MCF 10A (cell line): ENCODE measurements at regions not wholly inside any gene's neighbourhood (a gene's known extent, or its start where the extent isn't known, plus 50 kb on each side); places are given as distances from the start of the nearest gene placed in this dataset.

Experiments used
- BruUV-seq: library from RNA; stranded (reverse); fragments of 400-500 nt; replicated peaks from 2 replicates; lab custom pipeline; 2021; lab: Mats Ljungman, UMichigan
- CTCF ChIA-PET: fragments of 300-600 bp; sonication (Branson Sonifier 250); formaldehyde crosslinking; extraction: SDS; loops from one replicate; lab custom pipeline; 2021; ENCODE audit warnings: antibody characterized with exemption, inconsistent platforms; lab: Yijun Ruan, JAX
- POLR2A ChIA-PET: fragments of 300-600, 350-650 bp; sonication (Branson Sonifier 250); formaldehyde crosslinking; extraction: SDS; loops from one replicate; lab custom pipeline; 2020; ENCODE audit warnings: antibody characterized with exemption, inconsistent platforms; lab: Yijun Ruan, JAX
- DNase-seq: peaks from one replicate; pipeline ENCODE4 v3.0.0-alpha.2; 2018; ENCODE audit not compliant: unreplicated experiment
- H3K27ac Mint-ChIP-seq: one replicate; pipeline ENCODE4 v1.8.0; 2022; ENCODE audit warnings: mild to moderate bottlenecking, low read depth, mixed read lengths; ENCODE audit not compliant: unreplicated experiment
- H3K27me3 Mint-ChIP-seq: one replicate; pipeline ENCODE4 v1.8.0; 2022; ENCODE audit warnings: mixed read lengths; ENCODE audit not compliant: insufficient read depth, unreplicated experiment
- H3K36me3 Mint-ChIP-seq: one replicate; pipeline ENCODE4 v1.8.0; 2022; ENCODE audit warnings: mild to moderate bottlenecking, moderate library complexity, mixed read lengths; ENCODE audit not compliant: insufficient read depth, unreplicated experiment
- H3K4me1 Mint-ChIP-seq: one replicate; pipeline ENCODE4 v1.8.0; 2022; ENCODE audit warnings: mixed read lengths; ENCODE audit not compliant: insufficient read depth, unreplicated experiment
- H3K4me3 Mint-ChIP-seq: one replicate; pipeline ENCODE4 v1.8.0; 2022; ENCODE audit warnings: mild to moderate bottlenecking, moderate library complexity, mixed read lengths; ENCODE audit not compliant: unreplicated experiment
- H3K9me3 Mint-ChIP-seq: one replicate; pipeline ENCODE4 v1.8.0; 2022; ENCODE audit warnings: mixed read lengths; ENCODE audit not compliant: unreplicated experiment
- intact Hi-C: fragments of 100-400 bp; cut with micrococcal nuclease; formaldehyde crosslinking; loops from 2 replicates; pipeline ENCODE4 v1.14.1; 2022
- TF ChIP-seq, protein P1 (sequence below): fragments of 200-600 bp; IDR thresholded peaks from one replicate; pipeline ENCODE4 v1.8.0; 2022; ENCODE audit warnings: antibody characterized with exemption, mild to moderate bottlenecking; ENCODE audit not compliant: unreplicated experiment

DNA sequence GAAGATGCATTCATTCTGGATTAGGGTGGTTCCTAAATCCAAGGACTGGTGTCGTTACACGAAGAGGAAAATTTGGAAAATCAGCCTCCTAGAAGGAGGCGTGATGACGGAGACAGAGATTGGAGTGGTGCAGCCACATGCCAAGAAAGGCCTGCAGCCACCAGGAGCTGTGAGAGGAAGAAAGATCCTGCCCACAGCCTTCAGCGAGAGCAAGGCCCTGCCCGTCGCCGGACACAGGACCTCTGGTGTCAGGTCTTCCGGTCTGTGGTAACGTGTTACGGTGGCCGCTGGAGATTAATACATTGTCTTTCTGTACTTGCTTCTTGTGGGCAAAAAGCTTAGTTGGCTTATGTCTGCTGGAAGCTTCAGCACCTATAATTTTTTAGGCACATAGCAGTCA is 1045.8 kb downstream of the BRD1 start:
- intact Hi-C loops: no loop called here
- H3K36me3 Mint-ChIP-seq: no peaks in the 10 kb centered on the region
- H3K27me3 Mint-ChIP-seq: no peaks in the 10 kb centered on the region
- no peak overlapping the region for H3K27ac Mint-ChIP-seq
- no TSS peak for BruUV-seq
- TF ChIP-seq, protein P1, sequence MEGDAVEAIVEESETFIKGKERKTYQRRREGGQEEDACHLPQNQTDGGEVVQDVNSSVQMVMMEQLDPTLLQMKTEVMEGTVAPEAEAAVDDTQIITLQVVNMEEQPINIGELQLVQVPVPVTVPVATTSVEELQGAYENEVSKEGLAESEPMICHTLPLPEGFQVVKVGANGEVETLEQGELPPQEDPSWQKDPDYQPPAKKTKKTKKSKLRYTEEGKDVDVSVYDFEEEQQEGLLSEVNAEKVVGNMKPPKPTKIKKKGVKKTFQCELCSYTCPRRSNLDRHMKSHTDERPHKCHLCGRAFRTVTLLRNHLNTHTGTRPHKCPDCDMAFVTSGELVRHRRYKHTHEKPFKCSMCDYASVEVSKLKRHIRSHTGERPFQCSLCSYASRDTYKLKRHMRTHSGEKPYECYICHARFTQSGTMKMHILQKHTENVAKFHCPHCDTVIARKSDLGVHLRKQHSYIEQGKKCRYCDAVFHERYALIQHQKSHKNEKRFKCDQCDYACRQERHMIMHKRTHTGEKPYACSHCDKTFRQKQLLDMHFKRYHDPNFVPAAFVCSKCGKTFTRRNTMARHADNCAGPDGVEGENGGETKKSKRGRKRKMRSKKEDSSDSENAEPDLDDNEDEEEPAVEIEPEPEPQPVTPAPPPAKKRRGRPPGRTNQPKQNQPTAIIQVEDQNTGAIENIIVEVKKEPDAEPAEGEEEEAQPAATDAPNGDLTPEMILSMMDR: no peak
- ChIA-PET POLR2A (no interaction called here), CTCF (no interaction called here)
- peaks cover 20% of the 10 kb centered on the region for H3K9me3 Mint-ChIP-seq
- no peak overlapping the region for H3K4me3 Mint-ChIP-seq
- H3K4me1 Mint-ChIP-seq: no peaks in the 10 kb centered on the region
- DNase-seq: no peak

DNA sequence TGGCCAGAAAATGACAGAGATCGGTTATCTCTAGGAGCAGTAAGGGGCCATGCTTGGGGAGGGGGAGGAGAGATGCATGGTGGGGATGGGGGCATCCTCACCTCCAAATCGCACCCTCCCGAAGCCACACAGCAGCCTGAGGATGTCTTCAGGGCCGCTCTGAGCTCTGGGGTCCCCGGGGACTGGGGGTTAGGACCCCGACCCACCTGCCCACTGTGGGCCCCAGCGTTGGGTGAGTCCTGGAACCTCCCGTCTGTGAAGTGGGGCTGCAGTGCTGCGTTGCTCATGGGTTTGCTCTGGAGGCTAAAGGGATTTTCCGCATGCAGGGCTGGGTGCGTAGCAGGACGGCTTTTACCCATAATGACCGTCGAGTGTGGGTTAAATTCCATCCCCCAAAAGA is 1046.3 kb downstream of the BRD1 start:
- CTCF ChIA-PET: no interaction called here
- Mint-ChIP-seq H3K27me3 (no peaks in the 10 kb centered on the region), H3K4me3 (no peak overlapping the region), H3K9me3 (peaks cover 20% of the 10 kb centered on the region), H3K4me1 (no peaks in the 10 kb centered on the region), H3K36me3 (no peaks in the 10 kb centered on the region), H3K27ac (no peak overlapping the region)
- POLR2A ChIA-PET: no interaction called here
- intact Hi-C loops: no loop called here
- no TSS peak for BruUV-seq
- no peak for DNase-seq
- TF ChIP-seq, protein P1: no peak

DNA sequence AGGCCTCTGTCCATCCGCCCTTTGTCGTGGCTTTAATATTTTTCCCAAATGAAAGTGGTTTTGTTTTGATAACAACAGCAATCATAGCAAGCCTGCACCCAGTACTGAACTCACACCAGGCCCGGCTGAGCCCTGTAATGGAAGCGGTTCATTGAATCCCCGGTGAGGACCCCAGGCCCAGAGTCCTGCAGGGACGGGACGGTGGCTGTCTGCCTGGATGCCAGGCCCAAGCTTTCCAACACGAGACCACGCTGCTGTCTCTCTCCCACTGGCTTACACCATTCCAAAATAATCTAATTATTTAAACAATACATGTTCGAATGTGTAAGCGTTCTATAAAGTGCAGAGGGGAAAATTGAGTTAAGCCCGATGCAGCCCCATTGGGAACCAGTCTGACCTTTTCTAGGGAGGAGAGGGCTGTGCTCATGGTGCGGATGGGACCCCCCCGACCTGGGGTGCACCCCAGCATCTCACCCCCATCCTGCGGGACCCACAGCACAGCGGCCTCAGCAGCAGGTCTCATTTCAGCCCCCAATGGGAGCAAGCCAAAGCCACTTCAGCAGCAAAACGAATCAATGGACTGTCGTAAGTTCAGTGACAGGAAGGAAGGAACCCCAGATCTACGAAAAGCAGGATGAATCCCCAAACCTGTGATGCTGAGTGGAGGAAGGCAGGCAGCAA is 1046.9 kb downstream of the BRD1 start:
- Mint-ChIP-seq H3K9me3 (peaks cover 26% of the 10 kb centered on the region), H3K36me3 (no peaks in the 10 kb centered on the region), H3K27me3 (no peaks in the 10 kb centered on the region), H3K27ac (no peak overlapping the region), H3K4me1 (no peaks in the 10 kb centered on the region), H3K4me3 (no peak overlapping the region)
- no peak for DNase-seq
- no TSS peak for BruUV-seq
- TF ChIP-seq, protein P1: no peak
- ChIA-PET POLR2A (no interaction called here), CTCF (no interaction called here)
- intact Hi-C loops: no loop called here

GRCh38 chr22:48779661-48780596 is 1047.7 kb downstream of the BRD1 start:
- TF ChIP-seq, protein P1: no peak
- POLR2A ChIA-PET: no interaction called here
- no peaks in the 10 kb centered on the region for H3K27me3 Mint-ChIP-seq

More at GRCh38 chr22:48779661-48780596, 1047.7 kb downstream of the BRD1 start:
- Mint-ChIP-seq H3K4me3 (no peak overlapping the region), H3K36me3 (no peaks in the 10 kb centered on the region), H3K4me1 (no peaks in the 10 kb centered on the region), H3K9me3 (peaks cover 32% of the 10 kb centered on the region), H3K27ac (no peak overlapping the region)
- intact Hi-C loops: no loop called here
- CTCF ChIA-PET: no interaction called here
- DNase-seq: no peak
- no TSS peak for BruUV-seq
